GM12892 (cell line): ENCODE measurements at regions not wholly inside any gene's neighbourhood (a gene's known extent, or its start where the extent isn't known, plus 50 kb on each side); places are given as distances from the start of the nearest gene placed in this dataset.
"Not testable (repeated sequence)": the region's sequence is repeated elsewhere in the genome, so short reads cannot be mapped to it uniquely, and the experiment has no call there.

Experiments
- POLR2A ChIP-seq: IDR thresholded peaks from 2 replicates; pipeline ENCODE4 v1.6.1; 2011; ENCODE audit warnings: low read depth, low read length, control low read depth
- POLR2AphosphoS5 ChIP-seq: IDR thresholded peaks from 2 replicates; pipeline ENCODE4 v1.6.1; 2011; ENCODE audit warnings: low read depth, low read length, control low read depth

GRCh38 chr5:100714780-100715179, 179.6 kb downstream of the FAM174A start:
- TF ChIP-seq POLR2A, POLR2AphosphoS5: not testable (repeated sequence)
